ENCODE measurements at regions not wholly inside any gene's neighbourhood (a gene's known extent, or its start where the extent isn't known, plus 50 kb on each side); places are given as distances from the start of the nearest gene placed in this dataset.

GRCh38 chr22:22387386-22387736 lies 121.2 kb downstream of the ZNF280B start:
- Histone ChIP-seq H3K4me1 (ENCODE audit: control insufficient read depth in 5 of 5, insufficient read depth in 5 of 5, low read length in 5 of 5) (no peaks in the 10 kb centered on the region), H3K27me3 (ENCODE audit: control insufficient read depth in 3 of 3, insufficient read depth in 3 of 3, low read length in 2 of 3) (peaks cover 0 to 10% (median 0%) of the 10 kb centered on the region in 3 donors)
- 2 to 23% methylated on average over 1 of the region's 1 CpG for WGBS, 2 donors

GRCh38 chr22:22388090-22388489 lies 120.5 kb downstream of the ZNF280B start:
- no peak for ATAC-seq (ENCODE audit: insufficient read depth, low FRiP score)
- WGBS, 2 donors, result 79% methylated on average over 5 of the region's 5 CpGs
- no peak for DNase-seq

More at GRCh38 chr22:22387386-22387736, 121.2 kb downstream of the ZNF280B start:
- Histone ChIP-seq H3K4me3 (no peak overlapping the region), H3K27ac (ENCODE audit: low read depth in 1 of 2, low read length in 1 of 2) (no peak overlapping the region), H3K9ac (ENCODE audit: insufficient read depth in 1 of 2, low read length in 2 of 2) (no peak overlapping the region), H3K9me3 (ENCODE audit: control insufficient read depth in 4 of 4, insufficient read depth in 3 of 4, low read length in 3 of 4) (peaks cover 0 to 4% (median 0%) of the 10 kb centered on the region in 4 donors), H3K36me3 (ENCODE audit: control insufficient read depth in 4 of 4, insufficient read depth in 4 of 4, low read length in 4 of 4) (no peaks in the 10 kb centered on the region)
- TF ChIP-seq CTCF (IDR thresholded peaks at IDR 0.05; ENCODE audit: control extremely low read depth, extremely low read depth), result no peak
- DNase-seq, result no peak
- no peak for ATAC-seq (ENCODE audit: insufficient read depth, low FRiP score)

GRCh38 chr22:22388494-22388893 lies 120.0 kb downstream of the ZNF280B start:
- WGBS, 2 donors, result 86 to 89% methylated on average over 3 of the region's 3 CpGs
- H3K4me1 ChIP-seq (ENCODE audit: control insufficient read depth in 5 of 5, insufficient read depth in 5 of 5, low read length in 5 of 5), result no peaks in the 10 kb centered on the region
- peaks cover 0 to 4% (median 0%) of the 10 kb centered on the region in 4 donors for H3K9me3 ChIP-seq (ENCODE audit: control insufficient read depth in 4 of 4, insufficient read depth in 3 of 4, low read length in 3 of 4)
- H3K36me3 ChIP-seq (ENCODE audit: control insufficient read depth in 4 of 4, insufficient read depth in 4 of 4, low read length in 4 of 4), result no peaks in the 10 kb centered on the region
- H3K4me3 ChIP-seq, result no peak overlapping the region
- DNase-seq (no peak), ATAC-seq (ENCODE audit: insufficient read depth, low FRiP score) (no peak)
- peaks cover 0 to 4% (median 0%) of the 10 kb centered on the region in 3 donors for H3K27me3 ChIP-seq (ENCODE audit: control insufficient read depth in 3 of 3, insufficient read depth in 3 of 3, low read length in 2 of 3)
- no peak overlapping the region for H3K27ac ChIP-seq (ENCODE audit: low read depth in 1 of 2, low read length in 1 of 2)
- TF ChIP-seq CTCF (IDR thresholded peaks at IDR 0.05; ENCODE audit: control extremely low read depth, extremely low read depth), result no peak
- no peak overlapping the region for H3K9ac ChIP-seq (ENCODE audit: insufficient read depth in 1 of 2, low read length in 2 of 2)

More at GRCh38 chr22:22388090-22388489, 120.5 kb downstream of the ZNF280B start:
- Histone ChIP-seq H3K9me3 (ENCODE audit: control insufficient read depth in 4 of 4, insufficient read depth in 3 of 4, low read length in 3 of 4) (peaks cover 0 to 4% (median 0%) of the 10 kb centered on the region in 4 donors), H3K36me3 (ENCODE audit: control insufficient read depth in 4 of 4, insufficient read depth in 4 of 4, low read length in 4 of 4) (no peaks in the 10 kb centered on the region), H3K27me3 (ENCODE audit: control insufficient read depth in 3 of 3, insufficient read depth in 3 of 3, low read length in 2 of 3) (peaks cover 0 to 5% (median 0%) of the 10 kb centered on the region in 3 donors), H3K27ac (ENCODE audit: low read depth in 1 of 2, low read length in 1 of 2) (no peak overlapping the region), H3K4me3 (no peak overlapping the region), H3K4me1 (ENCODE audit: control insufficient read depth in 5 of 5, insufficient read depth in 5 of 5, low read length in 5 of 5) (no peaks in the 10 kb centered on the region), H3K9ac (ENCODE audit: insufficient read depth in 1 of 2, low read length in 2 of 2) (no peak overlapping the region)
- no peak for TF ChIP-seq CTCF (IDR thresholded peaks at IDR 0.05; ENCODE audit: control extremely low read depth, extremely low read depth)

- H3K36me3 ChIP-seq (ENCODE audit: control insufficient read depth in 4 of 4, insufficient read depth in 4 of 4, low read length in 4 of 4), result no peaks in the 10 kb centered on the region
- DNase-seq (no peak), ATAC-seq (ENCODE audit: insufficient read depth, low FRiP score) (no peak)
- H3K4me1 ChIP-seq (ENCODE audit: control insufficient read depth in 5 of 5, insufficient read depth in 5 of 5, low read length in 5 of 5), result no peaks in the 10 kb centered on the region
- H3K27ac ChIP-seq (ENCODE audit: low read depth in 1 of 2, low read length in 1 of 2), result no peak overlapping the region
- 95 to 96% methylated on average over 5 of the region's 5 CpGs for WGBS, 2 donors
- H3K9ac ChIP-seq (ENCODE audit: insufficient read depth in 1 of 2, low read length in 2 of 2), result no peak overlapping the region
- no peak for TF ChIP-seq CTCF (IDR thresholded peaks at IDR 0.05; ENCODE audit: control extremely low read depth, extremely low read depth)
- peaks cover 0 to 4% (median 0%) of the 10 kb centered on the region in 3 donors for H3K27me3 ChIP-seq (ENCODE audit: control insufficient read depth in 3 of 3, insufficient read depth in 3 of 3, low read length in 2 of 3)
- H3K4me3 ChIP-seq, result no peak overlapping the region
- peaks cover 0 to 4% (median 1%) of the 10 kb centered on the region in 4 donors for H3K9me3 ChIP-seq (ENCODE audit: control insufficient read depth in 4 of 4, insufficient read depth in 3 of 4, low read length in 3 of 4)
Measured at GRCh38 chr22:22389467-22389866, 119.1 kb downstream of the ZNF280B start.
